SJSA1 (cell line): ENCODE measurements at regions not wholly inside any gene's neighbourhood (a gene's known extent, or its start where the extent isn't known, plus 50 kb on each side); places are given as distances from the start of the nearest gene placed in this dataset.

Source experiments
- DNase-seq, 2 experiments: peaks; one replicate each; pipeline ENCODE4 v3.0.0-alpha.2; 2015 to 2020; ENCODE audit warnings: low spot score in 2 of 2, low read depth in 1 of 2
- H3K27ac ChIP-seq: fragments of 250-450 bp; sonication (Bioruptor Pico); 2 replicates; pipeline ENCODE4 v1.5.1; 2020; ENCODE audit warnings: mild to moderate bottlenecking, moderate library complexity
- H3K27me3 ChIP-seq: fragments of 250-450 bp; sonication (Bioruptor Pico); replicated peaks from 2 replicates; pipeline ENCODE4 v1.5.1; 2020; ENCODE audit warnings: mild to moderate bottlenecking, moderate library complexity
- H3K36me3 ChIP-seq: fragments of 250-450 bp; sonication (Bioruptor Pico); 2 replicates; pipeline ENCODE4 v1.5.1; 2020; ENCODE audit warnings: mild to moderate bottlenecking
- H3K4me1 ChIP-seq: fragments of 250-450 bp; sonication (Bioruptor Pico); replicated peaks from 2 replicates; pipeline ENCODE4 v1.6.1; 2021; ENCODE audit warnings: mild to moderate bottlenecking
- H3K4me3 ChIP-seq: fragments of 250-450 bp; sonication (Bioruptor Pico); 2 replicates; pipeline ENCODE4 v1.5.1; 2020; ENCODE audit warnings: mild to moderate bottlenecking
- H3K9me3 ChIP-seq: fragments of 250-450 bp; sonication (Bioruptor Pico); replicated peaks from 2 replicates; pipeline ENCODE4 v1.5.1; 2020; ENCODE audit warnings: mild to moderate bottlenecking

- DNase-seq: no peak
- H3K36me3 ChIP-seq: no peaks in the 10 kb centered on the region
- no peaks in the 10 kb centered on the region for H3K4me1 ChIP-seq
- no peak overlapping the region for H3K4me3 ChIP-seq
- no peaks in the 10 kb centered on the region for H3K9me3 ChIP-seq
- no peak overlapping the region for H3K27ac ChIP-seq
- H3K27me3 ChIP-seq: no peaks in the 10 kb centered on the region
Observed at GRCh38 chr2:175490360-175490791, 308.9 kb upstream of the ATP5MC3 start.

DNA sequence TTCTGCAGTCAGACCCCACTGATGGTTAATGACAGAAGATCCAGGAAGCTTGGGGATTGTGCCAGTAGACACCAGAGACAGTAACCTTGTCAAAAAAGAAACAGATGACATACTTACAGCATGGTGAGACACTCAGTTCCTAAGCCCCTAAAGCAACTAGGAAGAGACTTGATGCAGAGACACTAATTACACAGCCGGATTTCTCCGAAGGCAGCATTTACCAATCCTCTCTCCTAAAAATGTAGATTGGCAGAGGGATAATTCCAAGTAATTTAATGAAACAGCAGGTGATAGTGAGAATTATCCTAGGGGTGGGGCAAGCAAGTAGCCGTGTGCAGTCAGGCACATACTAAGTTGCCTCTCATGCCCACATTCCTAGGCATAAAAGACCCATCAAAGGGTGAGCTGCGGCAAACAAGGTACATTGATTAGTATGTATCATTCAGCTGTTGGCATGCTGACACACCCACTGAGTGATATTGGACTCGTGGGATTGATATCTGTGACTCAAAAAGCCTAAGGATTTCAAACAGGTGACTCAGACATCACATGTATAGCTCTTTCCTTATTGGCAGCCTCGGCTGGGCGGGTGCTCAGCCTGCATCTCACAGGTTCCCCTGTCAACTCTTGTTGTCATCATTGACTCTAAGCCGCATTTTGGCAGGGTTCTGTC, 296.7 kb upstream of the ATP5MC3 start:
- Histone ChIP-seq H3K27ac (no peak overlapping the region), H3K9me3 (no peaks in the 10 kb centered on the region), H3K4me3 (no peak overlapping the region), H3K36me3 (no peaks in the 10 kb centered on the region), H3K4me1 (no peaks in the 10 kb centered on the region), H3K27me3 (no peaks in the 10 kb centered on the region)
- no peak for DNase-seq

- DNase-seq: no peak
- H3K9me3 ChIP-seq: no peaks in the 10 kb centered on the region
- H3K4me1 ChIP-seq: no peaks in the 10 kb centered on the region
- H3K27ac ChIP-seq: no peak overlapping the region
- no peaks in the 10 kb centered on the region for H3K36me3 ChIP-seq
- H3K4me3 ChIP-seq: no peak overlapping the region
- H3K27me3 ChIP-seq: no peaks in the 10 kb centered on the region
Observed at GRCh38 chr2:175476948-175477347, 295.4 kb upstream of the ATP5MC3 start.

- Histone ChIP-seq H3K36me3 (no peaks in the 10 kb centered on the region), H3K27me3 (no peaks in the 10 kb centered on the region), H3K4me3 (no peak overlapping the region), H3K4me1 (no peaks in the 10 kb centered on the region), H3K27ac (no peak overlapping the region), H3K9me3 (no peaks in the 10 kb centered on the region)
- no peak for DNase-seq
Observed at GRCh38 chr2:175476374-175476773, 294.9 kb upstream of the ATP5MC3 start.

GRCh38 chr2:175475130-175475529, 293.6 kb upstream of the ATP5MC3 start:
- H3K9me3 ChIP-seq: no peaks in the 10 kb centered on the region
- H3K36me3 ChIP-seq: no peaks in the 10 kb centered on the region
- no peak overlapping the region for H3K4me3 ChIP-seq
- no peak overlapping the region for H3K27ac ChIP-seq
- no peak for DNase-seq
- H3K4me1 ChIP-seq: no peaks in the 10 kb centered on the region
- no peaks in the 10 kb centered on the region for H3K27me3 ChIP-seq

- Histone ChIP-seq H3K27me3 (no peaks in the 10 kb centered on the region), H3K4me1 (no peaks in the 10 kb centered on the region), H3K27ac (no peak overlapping the region), H3K9me3 (no peaks in the 10 kb centered on the region), H3K4me3 (no peak overlapping the region), H3K36me3 (no peaks in the 10 kb centered on the region)
- DNase-seq: no peak
Observed at GRCh38 chr2:175468431-175469098, 287.1 kb upstream of the ATP5MC3 start.

- H3K9me3 ChIP-seq: no peaks in the 10 kb centered on the region
- DNase-seq: no peak
- no peak overlapping the region for H3K4me3 ChIP-seq
- H3K27ac ChIP-seq: no peak overlapping the region
- no peaks in the 10 kb centered on the region for H3K27me3 ChIP-seq
- no peaks in the 10 kb centered on the region for H3K36me3 ChIP-seq
- no peaks in the 10 kb centered on the region for H3K4me1 ChIP-seq
Observed at GRCh38 chr2:175465101-175465500, 283.6 kb upstream of the ATP5MC3 start.

- no peak overlapping the region for H3K4me3 ChIP-seq
- H3K9me3 ChIP-seq: no peaks in the 10 kb centered on the region
- no peak for DNase-seq
- H3K27me3 ChIP-seq: no peaks in the 10 kb centered on the region
- no peak overlapping the region for H3K27ac ChIP-seq
- no peaks in the 10 kb centered on the region for H3K36me3 ChIP-seq
- no peaks in the 10 kb centered on the region for H3K4me1 ChIP-seq
Observed at GRCh38 chr2:175464311-175464670, 282.8 kb upstream of the ATP5MC3 start.

- no peaks in the 10 kb centered on the region for H3K4me1 ChIP-seq
- H3K27ac ChIP-seq: no peak overlapping the region
- no peaks in the 10 kb centered on the region for H3K36me3 ChIP-seq
- no peak overlapping the region for H3K4me3 ChIP-seq
- H3K27me3 ChIP-seq: no peaks in the 10 kb centered on the region
- no peaks in the 10 kb centered on the region for H3K9me3 ChIP-seq
- no peak for DNase-seq
Observed at GRCh38 chr2:175463589-175464310, 282.2 kb upstream of the ATP5MC3 start.

GRCh38 chr2:175463169-175463568, 281.7 kb upstream of the ATP5MC3 start:
- Histone ChIP-seq H3K36me3 (no peaks in the 10 kb centered on the region), H3K4me1 (no peaks in the 10 kb centered on the region), H3K27ac (no peak overlapping the region), H3K9me3 (no peaks in the 10 kb centered on the region), H3K27me3 (no peaks in the 10 kb centered on the region), H3K4me3 (no peak overlapping the region)
- no peak for DNase-seq

GRCh38 chr2:175462246-175462645, 280.7 kb upstream of the ATP5MC3 start:
- H3K27me3 ChIP-seq: no peaks in the 10 kb centered on the region
- no peaks in the 10 kb centered on the region for H3K36me3 ChIP-seq
- H3K9me3 ChIP-seq: no peaks in the 10 kb centered on the region
- no peaks in the 10 kb centered on the region for H3K4me1 ChIP-seq
- no peak overlapping the region for H3K4me3 ChIP-seq
- no peak for DNase-seq
- no peak overlapping the region for H3K27ac ChIP-seq

DNA sequence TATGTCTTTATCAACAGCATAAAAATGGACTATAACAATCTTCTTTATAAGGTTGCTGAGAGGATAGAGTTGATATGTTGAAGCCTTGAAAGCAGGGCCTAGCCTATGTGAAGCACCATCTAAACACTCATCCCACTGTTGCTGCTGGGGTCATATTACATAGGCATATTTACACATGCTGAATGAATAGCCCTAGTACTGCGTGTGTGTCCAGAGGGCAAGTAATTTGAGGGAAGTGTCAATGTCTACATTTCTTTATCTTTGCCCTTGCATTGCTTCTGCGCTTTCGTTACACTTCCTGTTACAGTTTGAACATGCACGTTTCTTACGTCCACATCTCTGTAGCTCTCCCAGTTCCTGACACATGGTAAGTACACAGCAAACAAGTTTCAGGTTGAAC, 280.3 kb upstream of the ATP5MC3 start:
- no peaks in the 10 kb centered on the region for H3K9me3 ChIP-seq
- H3K4me3 ChIP-seq: no peak overlapping the region
- H3K36me3 ChIP-seq: no peaks in the 10 kb centered on the region
- H3K27me3 ChIP-seq: no peaks in the 10 kb centered on the region
- no peaks in the 10 kb centered on the region for H3K4me1 ChIP-seq
- no peak overlapping the region for H3K27ac ChIP-seq
- DNase-seq: no peak

DNA sequence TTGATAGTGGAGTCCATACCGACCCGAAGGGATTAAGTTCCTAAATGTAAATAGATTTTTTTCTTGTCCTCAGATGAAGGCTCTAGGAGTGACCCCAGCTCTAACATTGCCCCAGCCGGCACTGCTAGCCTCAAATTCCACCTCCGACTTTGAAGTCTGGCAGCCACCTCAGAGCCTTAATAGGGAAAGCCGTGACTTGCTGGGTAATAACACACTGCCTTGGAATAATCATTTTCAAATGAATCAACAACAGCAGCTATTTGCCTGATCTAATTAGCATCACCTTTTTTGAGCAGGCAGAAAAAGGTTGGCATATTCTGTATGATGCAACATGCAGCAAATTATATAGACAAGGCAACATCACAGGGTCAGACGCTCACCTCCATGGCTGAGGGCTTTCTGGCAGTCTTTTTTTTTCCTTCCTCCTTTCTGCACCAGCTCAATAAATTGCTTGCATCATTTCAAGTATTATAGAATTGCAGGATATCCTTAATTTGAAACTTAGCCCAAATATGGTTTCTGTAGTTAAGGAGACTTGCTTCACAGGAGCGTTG, 276.5 kb upstream of the ATP5MC3 start:
- Histone ChIP-seq H3K9me3 (no peaks in the 10 kb centered on the region), H3K27me3 (no peaks in the 10 kb centered on the region), H3K27ac (no peak overlapping the region), H3K36me3 (no peaks in the 10 kb centered on the region), H3K4me1 (no peaks in the 10 kb centered on the region), H3K4me3 (no peak overlapping the region)
- no peak for DNase-seq

DNA sequence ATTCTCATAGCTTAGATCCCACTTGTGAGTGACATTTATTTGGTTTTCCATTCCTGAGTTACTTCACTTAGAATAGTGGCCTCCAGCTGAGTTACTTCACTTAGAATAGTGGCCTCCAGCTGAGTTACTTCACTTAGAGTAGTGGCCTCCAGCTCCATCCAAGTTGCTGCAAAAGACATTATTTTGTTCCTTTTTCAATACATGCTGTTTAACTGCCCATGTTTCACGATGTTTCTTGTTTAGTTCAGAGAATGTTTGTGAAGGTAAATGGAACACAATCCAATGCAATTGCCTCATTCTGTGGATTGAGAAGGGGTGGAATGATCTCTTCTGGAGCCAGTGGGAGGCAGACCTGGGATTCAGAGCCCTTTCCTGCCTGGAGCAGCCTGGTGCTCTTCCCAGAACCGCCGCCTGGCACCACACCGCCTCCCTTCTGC, 273.5 kb upstream of the ATP5MC3 start:
- Histone ChIP-seq H3K36me3 (no peaks in the 10 kb centered on the region), H3K9me3 (no peaks in the 10 kb centered on the region), H3K27ac (no peak overlapping the region), H3K27me3 (no peaks in the 10 kb centered on the region), H3K4me1 (no peaks in the 10 kb centered on the region), H3K4me3 (no peak overlapping the region)
- no peak for DNase-seq
